ENCODE measurements at regions not wholly inside any gene's neighbourhood (a gene's known extent, or its start where the extent isn't known, plus 50 kb on each side); places are given as distances from the start of the nearest gene placed in this dataset.
"Not testable (repeated sequence)": the region's sequence is repeated elsewhere in the genome, so short reads cannot be mapped to it uniquely, and the experiment has no call there.

DNA sequence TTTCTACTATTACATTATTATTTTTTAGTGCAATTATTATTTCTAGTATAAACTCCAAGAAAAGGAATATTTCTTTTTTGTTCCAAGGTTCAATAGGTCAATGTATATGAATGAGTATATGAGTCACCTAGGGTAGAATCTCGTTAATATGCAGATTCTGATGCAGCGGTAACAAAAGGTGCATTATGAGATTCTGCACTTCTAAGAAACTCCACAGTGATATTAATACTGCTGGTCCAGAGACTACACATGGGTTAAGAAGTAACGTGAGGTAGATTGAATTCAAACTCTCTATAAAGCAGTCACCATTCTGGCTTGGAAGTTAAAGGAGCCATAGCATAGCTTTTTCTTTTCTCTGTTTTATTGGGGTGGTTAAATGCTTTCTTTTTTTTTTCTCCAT is 596.2 kb upstream of the TBL1XR1 start:
- peaks cover 12% of the 10 kb centered on the region for H3K4me1 ChIP-seq (ENCODE audit: insufficient read depth, low read length)
- H3K36me3 ChIP-seq (ENCODE audit: insufficient read depth, low read length): no peaks in the 10 kb centered on the region
- no peaks in the 10 kb centered on the region for H3K9me3 ChIP-seq (ENCODE audit: low read depth, low read length)
- H4K20me1 ChIP-seq (ENCODE audit: insufficient read depth, low read length): no peaks in the 10 kb centered on the region
- no peak overlapping the region for H3K4me3 ChIP-seq (ENCODE audit: insufficient read depth, low read length)
- no peak overlapping the region for H2AFZ ChIP-seq (ENCODE audit: low read length)
- TF ChIP-seq, protein P1, sequence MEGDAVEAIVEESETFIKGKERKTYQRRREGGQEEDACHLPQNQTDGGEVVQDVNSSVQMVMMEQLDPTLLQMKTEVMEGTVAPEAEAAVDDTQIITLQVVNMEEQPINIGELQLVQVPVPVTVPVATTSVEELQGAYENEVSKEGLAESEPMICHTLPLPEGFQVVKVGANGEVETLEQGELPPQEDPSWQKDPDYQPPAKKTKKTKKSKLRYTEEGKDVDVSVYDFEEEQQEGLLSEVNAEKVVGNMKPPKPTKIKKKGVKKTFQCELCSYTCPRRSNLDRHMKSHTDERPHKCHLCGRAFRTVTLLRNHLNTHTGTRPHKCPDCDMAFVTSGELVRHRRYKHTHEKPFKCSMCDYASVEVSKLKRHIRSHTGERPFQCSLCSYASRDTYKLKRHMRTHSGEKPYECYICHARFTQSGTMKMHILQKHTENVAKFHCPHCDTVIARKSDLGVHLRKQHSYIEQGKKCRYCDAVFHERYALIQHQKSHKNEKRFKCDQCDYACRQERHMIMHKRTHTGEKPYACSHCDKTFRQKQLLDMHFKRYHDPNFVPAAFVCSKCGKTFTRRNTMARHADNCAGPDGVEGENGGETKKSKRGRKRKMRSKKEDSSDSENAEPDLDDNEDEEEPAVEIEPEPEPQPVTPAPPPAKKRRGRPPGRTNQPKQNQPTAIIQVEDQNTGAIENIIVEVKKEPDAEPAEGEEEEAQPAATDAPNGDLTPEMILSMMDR (IDR thresholded peaks at IDR 0.05; ENCODE audit: extremely low read depth, low read depth, low read length): no peak
- H3K4me2 ChIP-seq (ENCODE audit: insufficient read depth, low read length): no peak overlapping the region
- no peak overlapping the region for H3K27ac ChIP-seq (ENCODE audit: low read depth, low read length)
- H3K27me3 ChIP-seq (ENCODE audit: insufficient read depth, low read length): no peaks in the 10 kb centered on the region
- no peak for DNase-seq (ENCODE audit: insufficient read length, low spot score, missing footprints)
- H3K79me2 ChIP-seq (ENCODE audit: insufficient read depth, low read length): no peaks in the 10 kb centered on the region

DNA sequence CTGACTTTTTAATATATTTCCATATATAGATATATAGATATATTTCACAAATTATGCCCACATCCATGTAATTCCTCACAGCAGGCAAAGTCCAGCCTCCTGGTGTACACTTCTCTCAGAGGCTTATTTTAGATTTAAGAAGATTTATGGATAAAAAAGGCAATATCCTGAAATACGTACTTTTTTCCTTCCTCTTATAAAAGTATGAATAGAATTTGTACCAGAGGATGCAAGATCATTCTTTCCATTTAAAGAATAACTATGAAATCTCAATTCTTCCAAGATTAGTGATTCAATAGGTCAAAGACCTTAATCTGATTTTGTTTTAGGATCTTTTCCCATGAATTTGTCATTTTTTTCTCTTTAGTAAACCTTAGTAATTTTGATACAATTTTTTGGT is 597.9 kb upstream of the TBL1XR1 start:
- Histone ChIP-seq H3K9me3 (ENCODE audit: low read depth, low read length) (no peaks in the 10 kb centered on the region), H3K4me3 (ENCODE audit: insufficient read depth, low read length) (no peak overlapping the region), H3K79me2 (ENCODE audit: insufficient read depth, low read length) (no peaks in the 10 kb centered on the region), H3K4me1 (ENCODE audit: insufficient read depth, low read length) (peaks cover 18% of the 10 kb centered on the region), H3K27me3 (ENCODE audit: insufficient read depth, low read length) (no peaks in the 10 kb centered on the region), H3K4me2 (ENCODE audit: insufficient read depth, low read length) (no peak overlapping the region), H3K27ac (ENCODE audit: low read depth, low read length) (no peak overlapping the region), H2AFZ (ENCODE audit: low read length) (no peak overlapping the region), H3K36me3 (ENCODE audit: insufficient read depth, low read length) (no peaks in the 10 kb centered on the region), H4K20me1 (ENCODE audit: insufficient read depth, low read length) (no peaks in the 10 kb centered on the region)
- TF ChIP-seq, protein P1 (IDR thresholded peaks at IDR 0.05; ENCODE audit: extremely low read depth, low read depth, low read length): no peak
- DNase-seq (ENCODE audit: insufficient read length, low spot score, missing footprints): no peak

DNA sequence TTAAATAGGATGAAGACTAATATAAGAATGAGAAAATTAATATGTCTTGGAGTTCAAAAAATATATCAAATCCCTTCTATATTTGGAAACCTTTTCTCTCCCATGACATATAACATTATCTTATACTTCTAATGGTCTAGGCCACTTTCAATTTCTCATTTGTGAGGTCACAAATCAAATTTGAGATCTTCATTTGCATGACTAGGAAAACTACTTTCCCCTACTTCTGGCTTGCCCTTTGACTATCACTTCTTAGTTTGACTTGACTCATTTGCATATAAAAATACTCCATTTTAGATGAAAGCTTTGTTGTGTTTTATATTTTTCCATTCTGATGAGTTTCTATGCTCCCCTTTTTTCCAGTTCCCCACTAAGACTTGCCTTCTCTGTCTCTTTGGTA is 598.6 kb upstream of the TBL1XR1 start:
- Histone ChIP-seq H3K4me1 (ENCODE audit: insufficient read depth, low read length) (peaks cover 25% of the 10 kb centered on the region), H3K27ac (ENCODE audit: low read depth, low read length) (no peak overlapping the region)

DNA sequence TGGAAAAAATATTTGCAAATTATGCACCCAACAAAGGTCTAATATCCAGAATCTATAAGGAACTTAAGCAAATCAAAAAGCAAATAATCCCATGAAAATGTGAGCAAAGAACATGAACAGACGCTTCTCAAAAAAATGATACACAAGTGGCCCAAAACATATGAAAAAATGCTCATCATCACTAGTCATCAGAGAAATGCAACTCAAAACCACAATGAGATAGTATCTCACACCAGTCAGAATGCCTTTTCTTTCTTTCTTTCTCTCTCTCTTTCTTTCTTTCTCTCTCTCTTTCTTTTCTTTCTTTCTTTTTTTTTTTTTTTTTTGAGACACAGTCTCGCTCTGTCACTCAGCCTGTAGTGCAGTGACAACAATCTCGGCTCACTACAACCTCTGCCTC is 602.9 kb upstream of the TBL1XR1 start:
- Histone ChIP-seq H3K27ac (ENCODE audit: low read depth, low read length) (peak overlapping the region; percentile 83), H3K4me1 (ENCODE audit: insufficient read depth, low read length) (peaks cover 40% of the 10 kb centered on the region)
- not testable (repeated sequence) for H3K4me3 ChIP-seq (ENCODE audit: insufficient read depth, low read length); H3K79me2 ChIP-seq (ENCODE audit: insufficient read depth, low read length); H2AFZ ChIP-seq (ENCODE audit: low read length); H3K36me3 ChIP-seq (ENCODE audit: insufficient read depth, low read length); DNase-seq (ENCODE audit: insufficient read length, low spot score, missing footprints); H3K27me3 ChIP-seq (ENCODE audit: insufficient read depth, low read length); H4K20me1 ChIP-seq (ENCODE audit: insufficient read depth, low read length); H3K4me2 ChIP-seq (ENCODE audit: insufficient read depth, low read length); H3K9me3 ChIP-seq (ENCODE audit: low read depth, low read length)

More for the DNA sequence above, 598.6 kb upstream of the TBL1XR1 start:
- Histone ChIP-seq H3K79me2 (ENCODE audit: insufficient read depth, low read length) (no peaks in the 10 kb centered on the region), H2AFZ (ENCODE audit: low read length) (no peak overlapping the region), H3K36me3 (ENCODE audit: insufficient read depth, low read length) (no peaks in the 10 kb centered on the region), H3K4me2 (ENCODE audit: insufficient read depth, low read length) (no peak overlapping the region), H3K27me3 (ENCODE audit: insufficient read depth, low read length) (no peaks in the 10 kb centered on the region), H3K9me3 (ENCODE audit: low read depth, low read length) (no peaks in the 10 kb centered on the region), H3K4me3 (ENCODE audit: insufficient read depth, low read length) (no peak overlapping the region), H4K20me1 (ENCODE audit: insufficient read depth, low read length) (no peaks in the 10 kb centered on the region)
- no peak for DNase-seq (ENCODE audit: insufficient read length, low spot score, missing footprints)
- TF ChIP-seq, protein P1 (IDR thresholded peaks at IDR 0.05; ENCODE audit: extremely low read depth, low read depth, low read length): no peak

All from osteoblast (primary cell).